ENCODE measurements at regions not wholly inside any gene's neighbourhood (a gene's known extent, or its start where the extent isn't known, plus 50 kb on each side); places are given as distances from the start of the nearest gene placed in this dataset.
"Not testable (repeated sequence)": the region's sequence is repeated elsewhere in the genome, so short reads cannot be mapped to it uniquely, and the experiment has no call there.

- H3K36me3 ChIP-seq (ENCODE audit: insufficient read depth, low read length); H3K4me3 ChIP-seq (ENCODE audit: low read length); H2AFZ ChIP-seq (ENCODE audit: low read depth, low read length); H3K27me3 ChIP-seq (ENCODE audit: insufficient read depth, low read length); H3K4me1 ChIP-seq (ENCODE audit: insufficient read depth, low read length); H3K9me3 ChIP-seq (ENCODE audit: low read length): not testable (repeated sequence)
Measured at GRCh38 chr5:54787910-54788309, 197.5 kb downstream of the ESM1 start.

GRCh38 chr5:54785729-54786591 lies 199.4 kb downstream of the ESM1 start:
- H2AFZ ChIP-seq (ENCODE audit: low read depth, low read length), result no peak overlapping the region

GRCh38 chr5:54778783-54779182 lies 206.6 kb downstream of the ESM1 start:
- Histone ChIP-seq H2AFZ (ENCODE audit: low read depth, low read length) (no peak overlapping the region), H3K9me3 (ENCODE audit: low read length) (no peaks in the 10 kb centered on the region), H3K36me3 (ENCODE audit: insufficient read depth, low read length) (no peaks in the 10 kb centered on the region), H3K4me3 (ENCODE audit: low read length) (no peak overlapping the region), H3K27me3 (ENCODE audit: insufficient read depth, low read length) (no peaks in the 10 kb centered on the region), H3K4me1 (ENCODE audit: insufficient read depth, low read length) (peaks cover 2% of the 10 kb centered on the region)

More at GRCh38 chr5:54785729-54786591, 199.4 kb downstream of the ESM1 start:
- Histone ChIP-seq H3K9me3 (ENCODE audit: low read length) (no peaks in the 10 kb centered on the region), H3K4me1 (ENCODE audit: insufficient read depth, low read length) (no peaks in the 10 kb centered on the region), H3K27me3 (ENCODE audit: insufficient read depth, low read length) (no peaks in the 10 kb centered on the region), H3K36me3 (ENCODE audit: insufficient read depth, low read length) (no peaks in the 10 kb centered on the region), H3K4me3 (ENCODE audit: low read length) (no peak overlapping the region)

GRCh38 chr5:54775645-54776044 lies 209.7 kb downstream of the ESM1 start:
- Histone ChIP-seq H3K27me3 (ENCODE audit: insufficient read depth, low read length) (no peaks in the 10 kb centered on the region), H3K4me1 (ENCODE audit: insufficient read depth, low read length) (peaks cover 8% of the 10 kb centered on the region), H3K9me3 (ENCODE audit: low read length) (no peaks in the 10 kb centered on the region), H3K36me3 (ENCODE audit: insufficient read depth, low read length) (no peaks in the 10 kb centered on the region), H3K4me3 (ENCODE audit: low read length) (no peak overlapping the region), H2AFZ (ENCODE audit: low read depth, low read length) (no peak overlapping the region)

GRCh38 chr5:54774281-54775170 lies 210.9 kb downstream of the ESM1 start:
- Histone ChIP-seq H2AFZ (ENCODE audit: low read depth, low read length) (peak overlapping the region; percentile 19), H3K4me3 (ENCODE audit: low read length) (no peak overlapping the region), H3K4me1 (ENCODE audit: insufficient read depth, low read length) (peaks cover 8% of the 10 kb centered on the region), H3K27me3 (ENCODE audit: insufficient read depth, low read length) (no peaks in the 10 kb centered on the region), H3K36me3 (ENCODE audit: insufficient read depth, low read length) (no peaks in the 10 kb centered on the region), H3K9me3 (ENCODE audit: low read length) (no peaks in the 10 kb centered on the region)

- Histone ChIP-seq H3K36me3 (ENCODE audit: insufficient read depth, low read length) (no peaks in the 10 kb centered on the region), H3K4me1 (ENCODE audit: insufficient read depth, low read length) (peaks cover 7% of the 10 kb centered on the region), H3K27me3 (ENCODE audit: insufficient read depth, low read length) (no peaks in the 10 kb centered on the region), H3K9me3 (ENCODE audit: low read length) (no peaks in the 10 kb centered on the region), H2AFZ (ENCODE audit: low read depth, low read length) (no peak overlapping the region), H3K4me3 (ENCODE audit: low read length) (no peak overlapping the region)
Measured at GRCh38 chr5:54772684-54773083, 212.7 kb downstream of the ESM1 start.

GRCh38 chr5:54772231-54772630 lies 213.2 kb downstream of the ESM1 start:
- H3K36me3 ChIP-seq (ENCODE audit: insufficient read depth, low read length), result no peaks in the 10 kb centered on the region
- no peak overlapping the region for H2AFZ ChIP-seq (ENCODE audit: low read depth, low read length)
- no peaks in the 10 kb centered on the region for H3K27me3 ChIP-seq (ENCODE audit: insufficient read depth, low read length)
- no peak overlapping the region for H3K4me3 ChIP-seq (ENCODE audit: low read length)
- peaks cover 7% of the 10 kb centered on the region for H3K4me1 ChIP-seq (ENCODE audit: insufficient read depth, low read length)
- no peaks in the 10 kb centered on the region for H3K9me3 ChIP-seq (ENCODE audit: low read length)

GRCh38 chr5:54769746-54770145 lies 215.6 kb downstream of the ESM1 start:
- Histone ChIP-seq H3K4me3 (ENCODE audit: low read length) (no peak overlapping the region), H3K36me3 (ENCODE audit: insufficient read depth, low read length) (no peaks in the 10 kb centered on the region), H3K4me1 (ENCODE audit: insufficient read depth, low read length) (peaks cover 7% of the 10 kb centered on the region), H3K9me3 (ENCODE audit: low read length) (no peaks in the 10 kb centered on the region), H3K27me3 (ENCODE audit: insufficient read depth, low read length) (no peaks in the 10 kb centered on the region), H2AFZ (ENCODE audit: low read depth, low read length) (no peak overlapping the region)

GRCh38 chr5:54769072-54769471 lies 216.3 kb downstream of the ESM1 start:
- no peaks in the 10 kb centered on the region for H3K27me3 ChIP-seq (ENCODE audit: insufficient read depth, low read length)
- H3K4me3 ChIP-seq (ENCODE audit: low read length), result no peak overlapping the region
- no peaks in the 10 kb centered on the region for H3K36me3 ChIP-seq (ENCODE audit: insufficient read depth, low read length)
- H3K4me1 ChIP-seq (ENCODE audit: insufficient read depth, low read length), result peaks cover 7% of the 10 kb centered on the region
- no peak overlapping the region for H2AFZ ChIP-seq (ENCODE audit: low read depth, low read length)
- no peaks in the 10 kb centered on the region for H3K9me3 ChIP-seq (ENCODE audit: low read length)

GRCh38 chr5:54766748-54767147 lies 218.6 kb downstream of the ESM1 start:
- Histone ChIP-seq H3K27me3 (ENCODE audit: insufficient read depth, low read length) (no peaks in the 10 kb centered on the region), H2AFZ (ENCODE audit: low read depth, low read length) (no peak overlapping the region), H3K4me1 (ENCODE audit: insufficient read depth, low read length) (peaks cover 7% of the 10 kb centered on the region), H3K36me3 (ENCODE audit: insufficient read depth, low read length) (no peaks in the 10 kb centered on the region), H3K9me3 (ENCODE audit: low read length) (no peaks in the 10 kb centered on the region), H3K4me3 (ENCODE audit: low read length) (no peak overlapping the region)

- no peaks in the 10 kb centered on the region for H3K36me3 ChIP-seq (ENCODE audit: insufficient read depth, low read length)
- H2AFZ ChIP-seq (ENCODE audit: low read depth, low read length), result no peak overlapping the region
- no peaks in the 10 kb centered on the region for H3K9me3 ChIP-seq (ENCODE audit: low read length)
- H3K27me3 ChIP-seq (ENCODE audit: insufficient read depth, low read length), result no peaks in the 10 kb centered on the region
- no peak overlapping the region for H3K4me3 ChIP-seq (ENCODE audit: low read length)
- H3K4me1 ChIP-seq (ENCODE audit: insufficient read depth, low read length), result peaks cover 11% of the 10 kb centered on the region
Measured at GRCh38 chr5:54765165-54766028, 220.0 kb downstream of the ESM1 start.

- Histone ChIP-seq H3K4me1 (ENCODE audit: insufficient read depth, low read length) (peaks cover 11% of the 10 kb centered on the region), H3K4me3 (ENCODE audit: low read length) (no peak overlapping the region), H3K9me3 (ENCODE audit: low read length) (no peaks in the 10 kb centered on the region), H3K36me3 (ENCODE audit: insufficient read depth, low read length) (no peaks in the 10 kb centered on the region), H3K27me3 (ENCODE audit: insufficient read depth, low read length) (no peaks in the 10 kb centered on the region), H2AFZ (ENCODE audit: low read depth, low read length) (no peak overlapping the region)
Measured at GRCh38 chr5:54764102-54765090, 221.0 kb downstream of the ESM1 start.
